ENCODE measurements at regions not wholly inside any gene's neighbourhood (a gene's known extent, or its start where the extent isn't known, plus 50 kb on each side); places are given as distances from the start of the nearest gene placed in this dataset.

DNA sequence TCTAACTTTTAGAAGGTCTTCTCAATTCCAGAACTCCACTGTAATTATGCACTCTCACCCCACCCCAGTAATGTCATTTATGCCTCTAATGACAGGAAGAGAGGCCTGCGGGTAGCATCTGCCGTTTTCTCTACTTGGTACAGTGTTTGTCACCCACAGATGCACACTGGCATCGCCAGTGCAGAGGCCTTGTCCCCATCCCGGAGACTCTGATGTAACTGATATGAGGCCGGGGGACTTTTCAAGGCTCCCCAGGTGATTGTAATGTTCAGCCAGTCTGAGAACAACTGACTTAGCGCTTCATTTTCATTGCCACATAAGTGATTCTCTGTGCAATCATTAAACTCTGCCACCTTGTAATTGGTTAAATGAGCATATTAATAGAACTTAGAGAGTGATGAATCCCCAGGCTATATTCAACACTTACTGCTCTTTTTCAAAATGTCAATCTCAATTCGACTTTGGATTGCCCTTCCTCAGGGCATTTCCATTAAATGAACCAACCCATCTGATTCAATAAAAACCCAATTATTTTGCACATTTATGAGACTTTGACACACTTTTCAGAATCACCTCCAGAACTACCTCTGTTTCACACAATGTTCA, 113.2 kb downstream of the HERPUD2 start:
- no peak overlapping the region for H3K27ac Mint-ChIP-seq
- TF ChIP-seq, protein P1, sequence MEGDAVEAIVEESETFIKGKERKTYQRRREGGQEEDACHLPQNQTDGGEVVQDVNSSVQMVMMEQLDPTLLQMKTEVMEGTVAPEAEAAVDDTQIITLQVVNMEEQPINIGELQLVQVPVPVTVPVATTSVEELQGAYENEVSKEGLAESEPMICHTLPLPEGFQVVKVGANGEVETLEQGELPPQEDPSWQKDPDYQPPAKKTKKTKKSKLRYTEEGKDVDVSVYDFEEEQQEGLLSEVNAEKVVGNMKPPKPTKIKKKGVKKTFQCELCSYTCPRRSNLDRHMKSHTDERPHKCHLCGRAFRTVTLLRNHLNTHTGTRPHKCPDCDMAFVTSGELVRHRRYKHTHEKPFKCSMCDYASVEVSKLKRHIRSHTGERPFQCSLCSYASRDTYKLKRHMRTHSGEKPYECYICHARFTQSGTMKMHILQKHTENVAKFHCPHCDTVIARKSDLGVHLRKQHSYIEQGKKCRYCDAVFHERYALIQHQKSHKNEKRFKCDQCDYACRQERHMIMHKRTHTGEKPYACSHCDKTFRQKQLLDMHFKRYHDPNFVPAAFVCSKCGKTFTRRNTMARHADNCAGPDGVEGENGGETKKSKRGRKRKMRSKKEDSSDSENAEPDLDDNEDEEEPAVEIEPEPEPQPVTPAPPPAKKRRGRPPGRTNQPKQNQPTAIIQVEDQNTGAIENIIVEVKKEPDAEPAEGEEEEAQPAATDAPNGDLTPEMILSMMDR (IDR thresholded peaks at IDR 0.05), result no peak
- peaks cover 1% of the 10 kb centered on the region for H3K27me3 Mint-ChIP-seq (ENCODE audit: insufficient read depth)
- no peak for DNase-seq
- no peaks in the 10 kb centered on the region for H3K9me3 Mint-ChIP-seq
- H3K4me1 Mint-ChIP-seq (ENCODE audit: low read depth), result no peaks in the 10 kb centered on the region
- no peak overlapping the region for H3K4me3 Mint-ChIP-seq
- H3K36me3 Mint-ChIP-seq (ENCODE audit: low read depth), result no peaks in the 10 kb centered on the region

DNA sequence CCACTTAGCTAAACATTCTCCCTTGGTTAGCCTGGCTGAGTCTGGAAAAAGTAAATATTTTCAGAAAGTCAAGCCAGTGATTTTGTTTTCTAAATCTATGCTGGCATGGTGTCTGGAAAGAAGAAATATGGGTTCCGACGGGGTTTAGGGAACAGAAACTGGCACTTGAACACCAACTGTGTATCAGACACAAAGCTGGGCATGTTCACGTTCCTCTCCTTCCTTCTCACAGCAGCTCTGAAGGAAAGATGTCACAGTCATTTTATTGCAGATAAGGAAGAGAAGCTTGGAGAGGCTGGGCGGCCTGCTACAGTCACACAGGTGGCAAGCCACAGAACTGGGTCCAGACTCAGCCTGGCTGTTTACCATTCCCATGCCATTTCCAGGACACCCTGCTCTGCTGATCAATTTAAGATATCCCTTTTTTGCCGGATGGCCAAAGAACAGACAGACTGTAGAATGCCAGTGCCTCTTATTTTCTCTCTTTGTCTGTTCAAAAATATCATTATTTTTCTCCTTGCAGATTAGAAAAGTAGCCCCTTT, 118.8 kb downstream of the HERPUD2 start:
- DNase-seq, result no peak
- H3K36me3 Mint-ChIP-seq (ENCODE audit: low read depth), result no peaks in the 10 kb centered on the region
- no peak overlapping the region for H3K4me3 Mint-ChIP-seq
- TF ChIP-seq, protein P1 (IDR thresholded peaks at IDR 0.05), result no peak
- no peaks in the 10 kb centered on the region for H3K4me1 Mint-ChIP-seq (ENCODE audit: low read depth)
- no peak overlapping the region for H3K27ac Mint-ChIP-seq
- H3K27me3 Mint-ChIP-seq (ENCODE audit: insufficient read depth), result peaks cover 7% of the 10 kb centered on the region; the same call in 1 of the 2 replicates
- no peaks in the 10 kb centered on the region for H3K9me3 Mint-ChIP-seq

- Mint-ChIP-seq H3K36me3 (ENCODE audit: low read depth) (no peaks in the 10 kb centered on the region), H3K9me3 (no peaks in the 10 kb centered on the region), H3K4me3 (no peak overlapping the region), H3K4me1 (ENCODE audit: low read depth) (no peaks in the 10 kb centered on the region), H3K27me3 (ENCODE audit: insufficient read depth) (peaks cover 10% of the 10 kb centered on the region), H3K27ac (no peak overlapping the region)
- TF ChIP-seq, protein P1 (IDR thresholded peaks at IDR 0.05), result no peak
- no peak for DNase-seq
Observed at GRCh38 chr7:35571611-35572240, 123.2 kb downstream of the HERPUD2 start.

DNA sequence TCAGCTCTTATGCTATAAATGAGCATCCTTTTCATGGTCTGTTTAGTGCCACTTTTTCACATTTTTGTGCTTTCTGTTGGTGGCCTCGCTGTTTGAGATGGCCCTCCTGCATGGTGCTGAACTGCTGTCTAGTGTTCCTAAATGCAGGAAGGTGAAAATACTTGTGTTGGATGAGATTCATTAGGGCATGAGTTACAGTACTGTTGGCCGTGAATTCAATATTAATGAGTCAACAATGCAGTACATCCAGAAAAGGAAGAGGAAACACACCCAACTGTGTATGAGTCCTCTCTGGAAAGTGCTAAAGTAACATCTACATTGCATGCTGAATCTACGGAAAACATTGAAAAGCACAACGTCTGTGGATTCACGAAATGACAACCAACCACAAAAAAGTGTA, 124.0 kb downstream of the HERPUD2 start:
- TF ChIP-seq, protein P1 (IDR thresholded peaks at IDR 0.05), result no peak
- no peak for DNase-seq
- Mint-ChIP-seq H3K27me3 (ENCODE audit: insufficient read depth) (peaks cover 5% of the 10 kb centered on the region), H3K4me3 (no peak overlapping the region), H3K4me1 (ENCODE audit: low read depth) (no peaks in the 10 kb centered on the region), H3K36me3 (ENCODE audit: low read depth) (no peaks in the 10 kb centered on the region), H3K9me3 (no peaks in the 10 kb centered on the region), H3K27ac (no peak overlapping the region)

DNA sequence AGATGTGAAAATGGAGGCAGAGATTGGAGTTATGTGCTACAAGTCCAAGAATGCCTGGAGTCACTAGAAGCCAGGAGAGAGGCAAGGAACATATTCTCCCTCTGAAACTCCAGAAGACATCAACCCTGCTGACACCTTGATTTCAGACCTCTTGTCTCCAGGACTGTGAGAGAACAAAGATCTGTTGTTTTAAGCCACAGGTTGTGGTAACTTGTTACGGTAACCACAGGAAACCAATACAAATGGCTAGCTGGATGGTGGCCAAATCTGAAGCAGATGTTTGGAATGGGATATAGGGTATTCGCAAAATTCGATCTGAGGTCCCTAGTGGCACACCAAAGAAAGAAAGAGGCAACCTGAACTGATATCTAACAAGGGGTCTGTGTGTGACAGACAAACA, 129.0 kb downstream of the HERPUD2 start:
- Mint-ChIP-seq H3K9me3 (no peaks in the 10 kb centered on the region; the same call in 1 of the 2 replicates), H3K36me3 (ENCODE audit: low read depth) (no peaks in the 10 kb centered on the region), H3K4me1 (ENCODE audit: low read depth) (no peaks in the 10 kb centered on the region), H3K4me3 (no peak overlapping the region), H3K27ac (no peak overlapping the region), H3K27me3 (ENCODE audit: insufficient read depth) (peaks cover 9% of the 10 kb centered on the region)
- TF ChIP-seq, protein P1 (IDR thresholded peaks at IDR 0.05), result no peak
- no peak for DNase-seq

All from HFFc6 (cell line).